Activated CD8-positive, alpha-beta T cell treated with anti-CD3 and anti-CD28 coated beads for 36 hours (primary cell): ENCODE measurements at regions not wholly inside any gene's neighbourhood (a gene's known extent, or its start where the extent isn't known, plus 50 kb on each side); places are given as distances from the start of the nearest gene placed in this dataset.

ENCODE experiments used
- ATAC-seq: fragments of 200-7000 bp; cut with Tn5 transposase; one replicate; pipeline ENCODE4 v1.10.0; 2021; ENCODE audit warnings: mild to moderate bottlenecking, moderate library complexity
- CTCF ChIA-PET: fragments of 350-600 bp; sonication (Branson Sonifier 250); formaldehyde crosslinking; loops from one replicate; lab custom pipeline; 2021; ENCODE audit warnings: antibody characterized with exemption; lab: Charles Lee
- POLR2A ChIA-PET: fragments of 350-600 bp; sonication (Branson Sonifier 250); formaldehyde crosslinking; loops from one replicate; lab custom pipeline; 2021; ENCODE audit warnings: antibody characterized with exemption; lab: Charles Lee
- DNase-seq: peaks from one replicate; pipeline ENCODE4 v3.0.0-alpha.2; 2020
- H3K27ac Mint-ChIP-seq: one replicate; pipeline ENCODE4 v1.8.0; 2021; ENCODE audit warnings: mild to moderate bottlenecking, mixed read lengths
- H3K27me3 Mint-ChIP-seq: one replicate; pipeline ENCODE4 v1.8.0; 2021; ENCODE audit warnings: mixed read lengths
- H3K36me3 Mint-ChIP-seq: one replicate; pipeline ENCODE4 v1.8.0; 2021; ENCODE audit warnings: low read depth, mixed read lengths
- H3K4me1 Mint-ChIP-seq: one replicate; pipeline ENCODE4 v1.8.0; 2021; ENCODE audit warnings: low read depth, mixed read lengths
- H3K4me3 Mint-ChIP-seq: one replicate; pipeline ENCODE4 v1.8.0; 2021; ENCODE audit warnings: mild to moderate bottlenecking, moderate library complexity, mixed read lengths
- H3K9me3 Mint-ChIP-seq: one replicate; pipeline ENCODE4 v1.8.0; 2021; ENCODE audit warnings: mixed read lengths
- CTCF ChIP-seq: fragments of 200-600 bp; IDR thresholded peaks from one replicate; pipeline ENCODE4 v1.8.0; 2022; ENCODE audit warnings: antibody characterized with exemption, mild to moderate bottlenecking
- intact Hi-C: fragments of 100-400 bp; cut with micrococcal nuclease; formaldehyde crosslinking; loops from one replicate; pipeline ENCODE4 v1.10.0; 2022

DNA sequence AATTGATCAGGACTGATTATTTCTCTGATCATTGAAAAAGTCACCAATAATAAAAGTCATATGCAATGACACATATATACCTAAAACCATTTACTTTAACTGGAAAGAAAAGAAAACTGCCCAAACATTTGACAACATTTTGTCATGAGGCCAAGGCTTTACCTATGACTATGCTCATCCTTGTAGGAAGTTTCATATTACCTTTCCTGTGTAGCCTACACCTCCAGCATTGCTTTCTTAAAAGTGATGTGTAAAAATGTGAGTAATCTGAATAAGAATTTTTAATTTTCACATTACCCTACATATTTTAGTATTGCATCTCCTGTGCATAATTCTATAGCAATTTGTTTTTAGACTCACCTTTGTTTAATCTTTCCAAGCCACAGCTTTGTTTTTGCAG lies 419.8 kb upstream of the FIGN start:
- Mint-ChIP-seq H3K36me3 (no peaks in the 10 kb centered on the region), H3K4me3 (no peak overlapping the region), H3K27ac (no peak overlapping the region), H3K27me3 (no peaks in the 10 kb centered on the region), H3K4me1 (no peaks in the 10 kb centered on the region), H3K9me3 (no peaks in the 10 kb centered on the region)
- POLR2A ChIA-PET = no interaction called here
- ATAC-seq (no peak), DNase-seq (no peak)
- TF ChIP-seq CTCF = no peak
- intact Hi-C loops = no loop called here
- CTCF ChIA-PET = no interaction called here

DNA sequence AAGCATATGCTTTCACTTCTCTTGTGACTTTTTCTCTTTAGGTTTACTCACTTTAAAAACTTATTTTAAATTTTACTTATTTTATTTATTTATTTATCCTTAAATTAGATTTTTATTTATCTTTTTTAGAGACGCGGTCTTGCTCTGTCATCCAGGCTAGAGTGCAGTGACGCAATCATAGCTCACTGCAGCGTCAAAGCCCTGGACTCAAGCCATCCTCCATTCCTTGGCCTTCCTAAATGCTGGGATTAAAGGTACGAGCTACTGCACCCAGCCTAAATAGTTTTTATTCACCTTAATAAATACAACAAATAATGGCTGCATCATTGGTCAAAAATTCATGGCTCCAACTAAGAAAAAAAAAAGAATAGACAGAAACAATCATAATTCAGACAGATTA lies 415.7 kb upstream of the FIGN start:
- intact Hi-C loops = no loop called here
- no peaks in the 10 kb centered on the region for H3K36me3 Mint-ChIP-seq
- no peak overlapping the region for H3K4me3 Mint-ChIP-seq
- H3K27me3 Mint-ChIP-seq = no peaks in the 10 kb centered on the region
- H3K27ac Mint-ChIP-seq = no peak overlapping the region
- ATAC-seq = no peak
- no peaks in the 10 kb centered on the region for H3K9me3 Mint-ChIP-seq
- DNase-seq = no peak
- H3K4me1 Mint-ChIP-seq = no peaks in the 10 kb centered on the region
- ChIA-PET CTCF (no interaction called here), POLR2A (interaction anchor here (0.6 kb wide), 1 partner anchor 36 kb away, joined by 3 read pairs; no protein-coding TSS in a partner anchor)
- no peak for TF ChIP-seq CTCF

GRCh38 chr2:164150604-164151003 lies 414.8 kb upstream of the FIGN start:
- ChIA-PET CTCF (no interaction called here), POLR2A (no interaction called here)
- Mint-ChIP-seq H3K4me3 (no peak overlapping the region), H3K9me3 (no peaks in the 10 kb centered on the region), H3K27me3 (no peaks in the 10 kb centered on the region), H3K36me3 (no peaks in the 10 kb centered on the region), H3K4me1 (no peaks in the 10 kb centered on the region), H3K27ac (no peak overlapping the region)
- DNase-seq (no peak), ATAC-seq (no peak)
- intact Hi-C loops = no loop called here
- no peak for TF ChIP-seq CTCF

GRCh38 chr2:164146441-164146840 lies 410.6 kb upstream of the FIGN start:
- H3K27ac Mint-ChIP-seq = no peak overlapping the region
- no peak for TF ChIP-seq CTCF

GRCh38 chr2:164145093-164145987 lies 409.5 kb upstream of the FIGN start:
- intact Hi-C loops = no loop called here
- Mint-ChIP-seq H3K36me3 (no peaks in the 10 kb centered on the region), H3K4me3 (no peak overlapping the region), H3K27ac (no peak overlapping the region), H3K4me1 (no peaks in the 10 kb centered on the region), H3K27me3 (no peaks in the 10 kb centered on the region), H3K9me3 (peaks cover 2% of the 10 kb centered on the region)
- POLR2A ChIA-PET = no interaction called here
- ATAC-seq (no peak), DNase-seq (no peak)
- no peak for TF ChIP-seq CTCF
- CTCF ChIA-PET = no interaction called here

More at GRCh38 chr2:164146441-164146840, 410.6 kb upstream of the FIGN start:
- POLR2A ChIA-PET = no interaction called here
- CTCF ChIA-PET = no interaction called here
- H3K4me1 Mint-ChIP-seq = no peaks in the 10 kb centered on the region
- H3K4me3 Mint-ChIP-seq = no peak overlapping the region
- no peak for DNase-seq
- peaks cover 2% of the 10 kb centered on the region for H3K9me3 Mint-ChIP-seq
- H3K27me3 Mint-ChIP-seq = no peaks in the 10 kb centered on the region
- no peak for ATAC-seq
- intact Hi-C loops = no loop called here
- no peaks in the 10 kb centered on the region for H3K36me3 Mint-ChIP-seq
